Esophagus squamous epithelium (tissue), 4 donors: ENCODE measurements at regions not wholly inside any gene's neighbourhood (a gene's known extent, or its start where the extent isn't known, plus 50 kb on each side); places are given as distances from the start of the nearest gene placed in this dataset.

ENCODE experiments used
- POLR2A ChIP-seq, 4 donors: fragments of 450-650 bp; IDR thresholded peaks; one replicate each; pipeline ENCODE4 v1.6.1; 2017; ENCODE audit warnings: antibody characterized with exemption in 4 of 4, mild to moderate bottlenecking in 4 of 4, moderate library complexity in 3 of 4
- TF ChIP-seq, protein P1 (sequence below), 6 experiments: fragments of 450-650 bp in 4 of 6; fragments of 200-600 bp in 2 of 6; sonication (generic) in 2 of 6; IDR thresholded peaks; one replicate each; pipeline ENCODE4 v1.5.1; 2016 to 2019; ENCODE audit warnings: antibody characterized with exemption in 6 of 6, mild to moderate bottlenecking in 4 of 6, moderate library complexity in 4 of 6

DNA sequence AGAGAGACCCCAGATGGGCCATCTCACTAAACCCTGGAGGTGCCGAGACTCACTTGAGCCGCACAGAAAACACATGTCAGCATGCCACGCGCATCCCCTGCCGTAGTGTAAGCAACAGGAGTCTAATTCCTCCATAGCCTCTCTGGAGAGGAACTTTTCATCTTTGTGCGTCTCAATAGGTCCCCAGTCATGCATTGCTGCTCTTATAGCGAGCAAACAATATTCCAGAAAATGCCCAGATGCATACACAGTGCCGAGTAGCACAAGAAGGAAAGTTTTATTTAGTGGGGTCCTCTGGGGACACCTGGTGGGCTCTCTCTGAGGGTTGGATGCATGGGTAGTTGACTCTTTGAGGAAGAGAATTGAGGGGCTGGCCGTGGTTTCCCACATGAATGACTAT is 97.9 kb upstream of the DAP start:
- TF ChIP-seq, protein P1, sequence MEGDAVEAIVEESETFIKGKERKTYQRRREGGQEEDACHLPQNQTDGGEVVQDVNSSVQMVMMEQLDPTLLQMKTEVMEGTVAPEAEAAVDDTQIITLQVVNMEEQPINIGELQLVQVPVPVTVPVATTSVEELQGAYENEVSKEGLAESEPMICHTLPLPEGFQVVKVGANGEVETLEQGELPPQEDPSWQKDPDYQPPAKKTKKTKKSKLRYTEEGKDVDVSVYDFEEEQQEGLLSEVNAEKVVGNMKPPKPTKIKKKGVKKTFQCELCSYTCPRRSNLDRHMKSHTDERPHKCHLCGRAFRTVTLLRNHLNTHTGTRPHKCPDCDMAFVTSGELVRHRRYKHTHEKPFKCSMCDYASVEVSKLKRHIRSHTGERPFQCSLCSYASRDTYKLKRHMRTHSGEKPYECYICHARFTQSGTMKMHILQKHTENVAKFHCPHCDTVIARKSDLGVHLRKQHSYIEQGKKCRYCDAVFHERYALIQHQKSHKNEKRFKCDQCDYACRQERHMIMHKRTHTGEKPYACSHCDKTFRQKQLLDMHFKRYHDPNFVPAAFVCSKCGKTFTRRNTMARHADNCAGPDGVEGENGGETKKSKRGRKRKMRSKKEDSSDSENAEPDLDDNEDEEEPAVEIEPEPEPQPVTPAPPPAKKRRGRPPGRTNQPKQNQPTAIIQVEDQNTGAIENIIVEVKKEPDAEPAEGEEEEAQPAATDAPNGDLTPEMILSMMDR (IDR thresholded peaks at IDR 0.05), result no peak
- no peak for TF ChIP-seq POLR2A (IDR thresholded peaks at IDR 0.05)
